ELR (cell line): ENCODE measurements at regions not wholly inside any gene's neighbourhood (a gene's known extent, or its start where the extent isn't known, plus 50 kb on each side); places are given as distances from the start of the nearest gene placed in this dataset.

Experiments used
- DNase-seq: peaks from one replicate; pipeline ENCODE4 v3.0.0-alpha.2; 2015; ENCODE audit warnings: low read depth

DNA sequence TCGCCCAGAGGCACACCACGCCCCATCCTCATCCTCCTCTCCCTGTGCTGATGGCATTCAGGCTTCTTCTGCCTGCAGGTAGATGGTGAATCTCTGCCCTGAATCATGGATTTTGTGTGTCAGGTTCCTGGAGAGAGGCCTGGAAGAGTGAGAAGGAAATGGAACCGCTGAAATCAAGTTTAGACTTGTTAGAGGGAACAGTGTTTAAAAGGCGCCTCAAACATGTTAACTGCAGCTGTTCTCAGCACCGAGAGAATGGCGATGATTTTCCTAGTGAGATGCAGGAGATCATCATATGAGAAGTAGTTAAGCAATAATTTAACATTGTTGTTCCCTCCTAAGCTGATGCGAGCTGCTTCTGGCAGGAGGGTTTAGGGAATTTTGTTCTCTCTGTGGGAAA is 744.4 kb upstream of the EEF2KMT start:
- no peak for DNase-seq

DNA sequence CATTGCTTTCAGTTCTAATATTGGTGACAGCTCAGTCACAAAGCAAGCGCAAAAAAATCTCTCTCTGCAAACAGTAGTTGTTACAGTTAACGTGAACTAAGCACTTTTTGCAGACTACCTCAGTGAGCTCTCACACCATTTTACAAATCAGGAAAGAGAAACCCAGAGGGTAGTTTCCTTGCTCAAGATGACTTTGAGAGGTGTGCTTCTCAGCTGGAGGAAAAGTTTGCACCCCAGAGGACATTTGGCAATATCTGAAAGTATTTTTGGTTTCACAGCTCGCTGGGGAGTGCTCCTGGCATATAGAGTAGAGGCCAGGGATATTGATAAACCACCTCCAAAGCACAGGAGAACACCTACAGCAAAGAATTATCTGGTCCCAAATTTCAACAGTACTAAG is 741.1 kb upstream of the EEF2KMT start:
- DNase-seq, result no peak

- no peak for DNase-seq
Measured at GRCh38 chr16:5838071-5838470, 740.5 kb upstream of the EEF2KMT start.

- DNase-seq, result no peak
Measured at GRCh38 chr16:5837007-5837670, 739.5 kb upstream of the EEF2KMT start.

DNA sequence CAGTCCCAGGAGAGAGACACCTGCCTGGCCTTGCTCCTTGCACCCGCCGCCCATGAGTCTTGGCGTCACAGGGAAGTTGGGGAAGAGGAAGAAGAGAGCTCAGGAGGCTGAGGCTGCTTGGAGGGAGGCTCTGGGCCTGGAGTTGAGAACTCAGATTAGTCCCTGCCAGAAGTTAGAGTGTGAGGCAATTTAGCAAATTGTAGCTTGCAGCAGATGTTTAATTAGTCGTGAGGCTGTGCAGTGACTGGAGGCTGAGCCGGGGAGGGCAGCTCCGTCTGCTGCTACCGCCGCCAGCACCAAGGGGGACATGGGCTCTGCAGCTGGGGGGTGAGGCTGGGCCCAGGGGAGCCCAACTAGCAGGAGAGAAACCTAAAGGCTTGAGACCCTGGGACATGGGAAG is 738.3 kb upstream of the EEF2KMT start:
- no peak for DNase-seq

- DNase-seq, result no peak
Measured at GRCh38 chr16:5826332-5826731, 728.7 kb upstream of the EEF2KMT start.

- no peak for DNase-seq
Measured at GRCh38 chr16:5820472-5820871, 722.9 kb upstream of the EEF2KMT start.

DNA sequence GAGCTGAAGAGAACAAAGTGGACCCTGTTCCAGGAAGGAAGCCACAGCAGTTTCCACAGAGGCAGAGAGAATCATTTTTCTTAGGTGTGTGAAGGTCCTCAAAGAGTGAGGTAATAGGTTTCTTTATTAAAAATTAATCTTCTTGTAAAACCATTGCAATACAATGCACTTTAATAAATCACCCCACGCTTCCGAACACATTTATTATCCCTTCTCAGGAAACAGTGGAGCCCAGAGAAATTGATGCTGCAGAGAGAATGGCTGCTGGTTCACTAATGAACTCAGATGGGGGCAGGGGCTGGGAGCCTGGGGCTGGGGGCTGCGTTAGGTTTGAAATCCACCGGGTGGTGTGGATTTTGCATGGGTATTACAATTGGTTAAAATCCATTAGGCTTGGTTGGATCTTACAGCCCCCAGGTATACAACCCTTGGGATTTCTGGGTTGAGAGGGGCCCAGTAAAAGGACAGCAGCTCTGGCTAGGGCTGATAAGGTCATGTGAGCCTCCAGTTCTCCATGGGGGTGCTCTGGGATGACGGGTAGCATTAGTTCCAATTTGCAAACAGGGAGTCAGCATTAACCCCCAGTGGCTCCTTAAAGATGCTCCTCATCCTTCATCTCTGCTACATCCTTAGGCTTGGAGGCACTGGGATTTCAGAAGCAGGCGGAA is 718.1 kb upstream of the EEF2KMT start:
- no peak for DNase-seq

DNA sequence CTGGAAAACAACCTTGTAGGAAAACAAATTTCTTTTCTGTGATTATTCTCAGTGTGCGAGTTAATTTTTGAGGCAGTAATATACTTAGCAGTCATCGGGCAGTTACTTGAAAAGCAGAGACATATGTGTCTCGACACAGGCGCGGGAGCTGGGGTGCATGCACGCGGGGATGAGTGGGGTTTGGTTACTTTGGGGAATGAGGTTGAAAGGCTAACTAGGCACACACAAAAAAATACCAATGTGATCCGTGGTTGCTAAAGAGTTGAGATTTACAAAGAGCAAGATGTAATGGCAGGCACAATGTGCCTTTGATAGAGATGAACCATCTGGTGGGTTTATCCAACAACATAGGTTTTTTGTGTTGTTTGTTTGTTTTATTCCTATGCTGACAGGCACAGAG is 703.8 kb upstream of the EEF2KMT start:
- DNase-seq, result no peak

GRCh38 chr16:5793556-5793955 is 696.0 kb upstream of the EEF2KMT start:
- no peak for DNase-seq

- no peak for DNase-seq
Measured at GRCh38 chr16:5791011-5791657, 693.5 kb upstream of the EEF2KMT start.

GRCh38 chr16:5790512-5790911 is 692.9 kb upstream of the EEF2KMT start:
- no peak for DNase-seq

- no peak for DNase-seq
Measured at GRCh38 chr16:5789033-5789432, 691.4 kb upstream of the EEF2KMT start.

DNA sequence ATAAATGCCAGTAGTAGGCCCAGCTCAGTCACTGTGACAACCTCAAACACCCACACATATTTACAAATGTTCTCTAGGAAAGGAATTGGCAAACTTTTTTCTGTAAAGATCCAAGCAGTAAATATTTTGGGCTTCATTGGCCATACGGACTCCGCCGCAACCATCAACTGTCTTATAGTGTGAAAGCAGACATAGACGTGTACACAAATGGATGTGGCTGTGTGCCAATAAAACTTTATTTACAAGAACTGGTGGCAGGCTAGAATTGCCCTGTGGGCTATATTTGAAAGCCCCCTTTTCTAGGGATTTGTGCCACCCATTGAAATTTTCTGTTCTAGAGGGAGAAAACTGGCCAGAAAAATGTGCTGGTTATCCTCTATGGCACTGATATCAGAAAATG is 683.8 kb upstream of the EEF2KMT start:
- DNase-seq, result no peak

GRCh38 chr16:5776876-5777275 is 679.3 kb upstream of the EEF2KMT start:
- no peak for DNase-seq

- DNase-seq, result no peak
Measured at GRCh38 chr16:5775916-5776315, 678.3 kb upstream of the EEF2KMT start.

DNA sequence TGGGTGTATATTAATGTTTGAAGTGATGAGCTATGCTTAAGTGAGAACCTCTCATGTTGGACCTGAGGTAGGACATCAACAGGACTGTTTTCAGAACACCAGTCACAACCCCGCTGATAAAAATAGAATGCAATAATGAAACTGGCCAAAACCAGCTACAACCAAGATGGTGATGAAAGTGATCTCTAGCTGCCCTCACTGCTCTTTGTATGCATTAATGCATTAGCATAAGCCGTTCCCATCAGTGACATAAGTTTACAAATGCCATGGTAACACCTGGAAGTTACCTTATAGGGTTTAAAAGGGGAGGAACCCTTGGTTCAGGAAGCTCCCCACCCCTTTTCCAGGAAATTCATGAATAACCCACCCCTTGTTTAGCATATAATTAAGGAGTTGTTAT is 672.5 kb upstream of the EEF2KMT start:
- no peak for DNase-seq

GRCh38 chr16:5769513-5769912 is 671.9 kb upstream of the EEF2KMT start:
- no peak for DNase-seq

- DNase-seq, result no peak
Measured at GRCh38 chr16:5768445-5768844, 670.9 kb upstream of the EEF2KMT start.

DNA sequence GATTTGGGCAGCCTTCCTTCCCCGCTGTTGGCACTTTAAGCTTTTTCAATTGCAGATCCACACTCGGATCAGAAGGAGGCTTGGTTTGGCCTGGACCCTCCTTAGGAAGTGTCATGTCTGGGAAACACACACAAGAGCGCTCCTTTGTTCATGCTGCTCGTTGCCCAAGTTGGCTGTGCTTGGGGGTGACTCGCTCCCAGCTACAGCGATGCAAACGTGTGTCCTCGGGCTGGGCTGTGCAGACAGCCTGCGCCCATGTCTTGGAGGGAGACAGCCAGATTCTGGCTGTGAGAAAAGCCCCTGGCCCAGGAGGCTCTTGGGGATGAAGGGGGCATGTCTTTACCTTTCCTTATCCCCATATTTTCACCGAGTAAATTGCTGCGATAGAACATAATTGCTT is 665.6 kb upstream of the EEF2KMT start:
- no peak for DNase-seq

DNA sequence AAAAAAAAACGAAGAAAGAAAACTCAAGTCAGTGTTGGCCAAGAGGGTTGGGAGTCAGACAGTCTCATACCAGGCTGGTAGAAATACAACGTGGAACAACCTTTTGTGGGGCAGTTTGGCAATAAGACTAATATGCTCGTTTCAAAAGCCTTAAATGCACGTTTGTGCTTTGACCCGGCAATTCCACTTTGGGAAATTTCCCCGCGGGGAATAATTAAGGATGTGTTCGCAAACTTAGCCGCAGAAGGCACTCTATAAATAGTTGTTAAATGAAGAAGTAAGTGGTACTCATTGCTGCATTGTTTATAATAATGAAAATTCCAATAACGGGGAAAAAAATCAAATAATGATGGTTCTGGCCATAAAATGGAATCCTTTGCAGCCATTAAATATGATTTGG is 664.8 kb upstream of the EEF2KMT start:
- DNase-seq, result no peak

DNA sequence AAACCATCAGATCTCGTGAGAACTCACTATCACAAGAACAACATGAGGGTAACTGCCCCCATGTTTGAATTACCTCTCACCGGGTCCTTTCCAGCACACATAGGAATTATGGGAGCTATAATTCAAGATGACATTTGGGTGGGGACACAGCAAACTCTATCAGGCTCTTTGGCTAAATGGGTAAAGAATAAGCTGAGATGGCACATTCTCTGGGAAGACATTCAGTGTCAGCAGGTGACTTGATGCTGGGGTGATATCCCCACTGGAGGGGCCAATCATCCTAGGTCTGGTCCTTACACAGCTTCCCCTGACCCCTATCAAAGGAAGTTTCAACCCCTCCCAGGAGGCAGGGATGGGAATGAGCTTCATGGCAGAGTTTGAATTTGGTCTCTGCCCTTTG is 664.0 kb upstream of the EEF2KMT start:
- no peak for DNase-seq

GRCh38 chr16:5758281-5758680 is 660.7 kb upstream of the EEF2KMT start:
- no peak for DNase-seq

GRCh38 chr16:5756969-5757368 is 659.4 kb upstream of the EEF2KMT start:
- no peak for DNase-seq
